GM12892 (cell line): ENCODE measurements at regions not wholly inside any gene's neighbourhood (a gene's known extent, or its start where the extent isn't known, plus 50 kb on each side); places are given as distances from the start of the nearest gene placed in this dataset.

Experiments used
- POLR2A ChIP-seq: IDR thresholded peaks from 2 replicates; pipeline ENCODE4 v1.6.1; 2011; ENCODE audit warnings: low read depth, low read length, control low read depth
- POLR2AphosphoS5 ChIP-seq: IDR thresholded peaks from 2 replicates; pipeline ENCODE4 v1.6.1; 2011; ENCODE audit warnings: low read depth, low read length, control low read depth
- TAF1 ChIP-seq: IDR thresholded peaks from 2 replicates; pipeline ENCODE4 v1.6.1; 2011; ENCODE audit warnings: low read depth, mild to moderate bottlenecking, control low read depth, low read length, borderline replicate concordance

DNA sequence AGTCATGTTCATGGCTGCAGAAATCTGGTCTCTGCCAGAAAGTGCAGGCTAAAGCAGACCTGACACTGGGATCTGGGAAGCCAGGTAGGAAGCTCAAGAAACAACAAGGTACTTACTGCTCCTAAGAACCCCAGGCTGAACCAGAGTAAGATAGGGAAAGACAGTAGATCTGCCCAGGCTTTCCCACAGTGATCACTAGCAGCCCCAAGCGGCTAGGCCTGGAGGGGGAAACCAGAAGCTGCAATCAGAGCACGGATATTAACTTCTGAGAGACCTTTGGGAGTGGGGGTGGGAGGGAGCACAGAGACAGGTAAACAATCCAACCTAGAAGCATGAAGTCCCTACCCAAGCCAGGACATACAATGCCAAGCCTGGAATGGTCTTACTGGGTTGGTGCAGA, 135.2 kb upstream of the C11orf58 start:
- TF ChIP-seq POLR2AphosphoS5 = no peak
- no peak for TF ChIP-seq POLR2A
- TF ChIP-seq TAF1 = no peak
